ENCODE measurements at regions not wholly inside any gene's neighbourhood (a gene's known extent, or its start where the extent isn't known, plus 50 kb on each side); places are given as distances from the start of the nearest gene placed in this dataset.
"Not testable (repeated sequence)": the region's sequence is repeated elsewhere in the genome, so short reads cannot be mapped to it uniquely, and the experiment has no call there.

DNA sequence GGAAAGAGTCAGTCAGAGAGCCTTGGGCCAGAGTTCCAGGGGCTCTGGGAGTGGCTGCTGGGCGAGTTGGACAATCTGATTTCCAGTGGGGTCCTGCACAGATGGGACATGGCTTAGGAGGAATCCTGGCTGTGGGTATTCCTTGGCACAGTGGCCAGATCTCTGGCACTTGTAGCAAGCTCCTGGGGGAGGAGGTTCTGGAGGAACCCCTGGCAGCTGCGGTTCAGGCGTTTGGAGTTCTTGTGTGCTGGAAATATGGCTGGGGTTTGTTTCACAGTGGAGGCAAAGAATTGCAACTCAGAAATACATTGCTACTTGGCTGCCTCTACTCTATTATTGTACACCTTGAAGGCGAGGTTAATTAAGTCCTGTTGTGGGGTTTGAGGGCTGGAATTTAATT is 67.2 kb upstream of the SLC4A7 start:
- DNase-seq = not testable (repeated sequence)

DNA sequence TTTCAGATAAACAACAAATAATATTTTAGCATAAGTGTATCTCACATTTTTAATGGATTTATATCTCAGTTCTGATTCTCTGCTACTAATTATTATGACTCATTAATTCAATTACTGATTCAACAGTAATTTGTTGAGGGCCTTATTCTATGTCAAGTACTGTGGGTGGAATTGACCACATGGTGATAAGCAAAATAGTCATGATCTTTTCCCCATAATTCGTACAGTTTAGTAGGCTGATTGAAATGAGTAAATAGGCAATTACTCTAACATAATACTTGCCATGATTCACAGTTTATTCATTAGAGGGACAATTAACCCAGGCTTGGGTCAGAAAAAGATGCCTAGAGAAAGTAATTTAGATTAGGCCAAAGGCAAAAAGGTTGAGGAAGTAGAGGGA is 60.9 kb upstream of the SLC4A7 start:
- no peak for DNase-seq

DNA sequence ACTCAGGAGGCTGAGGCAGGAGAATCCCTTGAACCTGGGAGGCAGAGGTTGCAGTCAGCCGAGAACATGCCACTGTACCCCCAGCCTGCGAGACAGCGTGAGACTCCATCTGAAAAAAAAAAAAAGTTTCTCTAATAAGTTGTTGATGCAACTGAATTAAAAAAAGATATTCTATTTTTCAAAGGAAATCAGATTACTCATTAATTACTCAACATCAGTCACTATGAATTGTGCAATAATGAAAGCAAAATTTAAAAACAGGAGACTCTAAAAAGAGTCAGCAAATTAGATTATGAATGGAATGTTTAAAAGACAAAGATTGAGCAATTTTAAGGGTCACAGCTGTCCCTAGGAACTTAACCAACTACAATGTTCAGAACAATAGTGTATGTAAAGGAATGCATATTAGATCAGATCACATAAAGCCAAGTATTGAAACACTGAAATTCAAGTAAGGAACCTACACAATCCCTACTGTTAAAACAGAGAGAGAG is 60.2 kb upstream of the SLC4A7 start:
- no peak for DNase-seq

DNA sequence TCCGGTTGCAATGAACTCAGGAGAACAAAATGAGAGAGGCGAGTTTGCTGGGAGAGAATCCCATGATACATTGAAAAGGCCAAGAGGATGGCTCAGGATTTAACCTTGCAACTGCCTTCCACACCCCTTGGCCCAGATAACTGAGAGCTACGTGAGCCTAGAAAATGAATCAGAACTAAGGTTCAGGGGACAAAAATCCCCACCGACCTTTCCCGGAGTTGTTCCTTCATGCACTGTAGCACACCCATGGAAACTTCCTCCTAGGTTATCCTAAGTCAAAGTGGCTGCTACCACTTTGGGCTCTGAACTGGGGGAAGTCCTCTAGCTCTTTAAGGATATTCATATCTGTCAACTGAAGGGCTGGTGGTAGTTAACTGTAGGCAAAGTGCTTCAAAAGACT is 58.3 kb upstream of the SLC4A7 start:
- no peak for DNase-seq

DNA sequence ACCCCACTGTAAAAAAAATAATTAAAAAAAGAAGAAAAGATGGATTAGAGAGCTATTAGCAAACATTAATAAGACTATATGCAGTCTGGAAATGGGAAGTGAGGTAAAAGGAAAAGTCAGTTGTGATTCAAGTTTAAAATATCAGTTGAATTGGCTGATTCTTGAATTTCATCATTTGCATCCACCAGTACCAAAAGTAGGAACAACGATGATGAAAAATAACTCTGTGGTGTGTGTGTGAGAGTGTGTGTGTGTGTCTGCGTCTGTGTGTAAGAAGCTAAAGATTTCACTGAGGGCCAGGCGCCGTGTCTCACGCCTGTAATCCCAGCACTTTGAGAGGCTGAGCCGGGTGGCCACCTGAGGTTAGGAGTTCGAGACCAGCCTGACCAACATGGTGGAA is 56.0 kb upstream of the SLC4A7 start:
- no peak for DNase-seq

DNA sequence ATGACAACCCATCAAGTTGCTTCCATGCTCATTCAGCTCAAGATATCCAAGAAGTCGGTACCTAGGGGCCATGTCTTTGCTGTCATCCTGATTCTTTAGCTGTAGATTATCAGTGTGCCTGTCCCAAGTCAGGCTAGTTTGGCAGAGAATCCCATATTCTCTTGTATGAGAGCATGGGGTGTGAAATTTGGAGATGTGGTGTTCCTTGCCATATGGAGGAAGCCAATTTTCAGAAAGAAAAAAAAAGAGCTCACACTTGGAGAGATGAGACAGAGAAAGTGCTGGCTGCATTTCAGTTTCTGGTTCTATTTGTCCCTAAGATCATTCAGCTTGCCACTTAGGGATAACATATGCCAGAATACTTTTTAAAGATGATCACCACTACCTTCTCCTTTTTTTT is 52.3 kb upstream of the SLC4A7 start:
- DNase-seq = no peak

DNA sequence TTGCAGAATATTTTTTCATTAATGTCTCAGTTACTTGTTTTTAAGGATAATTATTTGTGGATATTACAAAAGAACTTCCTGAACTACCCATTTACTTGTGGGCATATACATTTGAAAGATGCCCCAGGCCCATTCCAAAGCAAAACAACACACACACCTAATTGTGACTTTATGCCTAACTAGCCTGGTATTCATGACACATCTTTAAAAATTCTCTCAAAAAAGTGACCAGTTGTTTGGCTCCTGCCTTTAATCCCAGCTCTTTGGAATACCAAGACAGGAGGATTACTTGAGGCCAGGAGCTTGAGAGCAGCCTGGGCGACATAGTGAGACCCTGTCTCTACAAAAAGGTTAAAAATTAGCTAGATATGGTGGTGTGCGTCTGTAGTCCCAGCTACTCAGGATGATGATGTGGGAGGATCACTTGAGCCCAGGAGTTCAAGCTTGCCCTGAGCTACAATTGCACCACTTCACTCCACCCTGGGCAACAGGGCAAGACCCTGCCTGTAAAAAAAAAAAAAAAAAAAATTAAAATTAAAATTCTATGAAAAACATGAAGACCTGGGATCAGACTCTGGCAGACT is 51.7 kb upstream of the SLC4A7 start:
- DNase-seq = no peak

DNA sequence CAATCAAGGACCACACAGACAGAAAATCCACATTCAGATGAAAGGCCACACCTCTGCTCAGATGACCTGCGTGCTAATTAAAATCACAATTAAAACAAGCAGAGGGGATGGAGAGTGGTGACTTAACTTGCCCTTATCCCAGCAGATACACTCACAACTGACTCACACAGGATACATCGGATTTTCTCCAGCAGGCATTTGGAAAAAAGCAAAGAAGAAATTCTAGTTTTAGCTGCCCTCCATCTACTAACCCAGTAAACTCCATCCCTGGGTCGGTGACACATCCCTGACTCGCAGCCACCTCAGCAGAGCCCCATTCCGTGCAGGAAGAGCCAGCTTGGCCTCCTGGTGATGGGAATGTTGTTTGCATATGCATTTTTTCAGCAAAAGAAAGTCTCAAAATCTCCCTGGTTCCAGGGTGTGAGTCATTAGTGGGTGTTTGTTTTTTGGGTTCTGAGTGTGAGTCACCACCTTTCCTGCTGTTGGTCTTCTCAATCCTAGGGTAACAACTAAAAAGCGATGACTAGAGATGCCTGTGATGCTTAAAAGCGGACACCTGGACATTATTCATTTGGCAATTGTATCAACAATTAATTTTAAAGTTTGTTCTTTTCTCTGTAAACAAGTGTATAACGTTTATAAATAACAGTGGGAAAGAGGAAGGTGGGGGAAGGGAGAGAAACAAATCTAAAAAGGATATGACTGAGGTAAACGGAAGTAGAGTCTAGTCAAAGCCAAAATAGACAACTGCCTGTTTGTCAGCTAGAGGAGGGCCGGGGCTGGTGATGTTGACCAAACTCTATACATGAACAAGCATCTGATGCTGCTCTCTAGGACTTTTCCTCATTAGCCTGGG is 49.8 kb upstream of the SLC4A7 start:
- no peak for DNase-seq
